CD4-positive, alpha-beta T cell treated with Interleukin-15 for 1 hour (primary cell): ENCODE measurements at regions not wholly inside any gene's neighbourhood (a gene's known extent, or its start where the extent isn't known, plus 50 kb on each side); places are given as distances from the start of the nearest gene placed in this dataset.

Experiments
- DNase-seq: peaks from one replicate; pipeline ENCODE4 v3.0.0-alpha.2; 2020

GRCh38 chr12:93944911-93945310 is 203.5 kb upstream of the PLXNC1 start:
- DNase-seq, result no peak

- DNase-seq, result no peak
Observed at GRCh38 chr12:93946542-93947150, 201.7 kb upstream of the PLXNC1 start.

GRCh38 chr12:93947486-93947885 is 200.9 kb upstream of the PLXNC1 start:
- no peak for DNase-seq

- DNase-seq, result no peak
Observed at GRCh38 chr12:93950311-93950710, 198.1 kb upstream of the PLXNC1 start.

- no peak for DNase-seq
Observed at GRCh38 chr12:93954166-93955112, 193.9 kb upstream of the PLXNC1 start.

GRCh38 chr12:93956551-93956950 is 191.8 kb upstream of the PLXNC1 start:
- no peak for DNase-seq

GRCh38 chr12:93957168-93957567 is 191.2 kb upstream of the PLXNC1 start:
- no peak for DNase-seq

- DNase-seq, result no peak
Observed at GRCh38 chr12:93957870-93958269, 190.5 kb upstream of the PLXNC1 start.

GRCh38 chr12:93959657-93960056 is 188.7 kb upstream of the PLXNC1 start:
- no peak for DNase-seq

GRCh38 chr12:93960521-93960920 is 187.9 kb upstream of the PLXNC1 start:
- no peak for DNase-seq

- DNase-seq, result no peak
Observed at GRCh38 chr12:93962336-93962735, 186.0 kb upstream of the PLXNC1 start.

- no peak for DNase-seq
Observed at GRCh38 chr12:93964936-93965335, 183.4 kb upstream of the PLXNC1 start.

GRCh38 chr12:93966516-93967133 is 181.8 kb upstream of the PLXNC1 start:
- no peak for DNase-seq

- DNase-seq, result no peak
Observed at GRCh38 chr12:93967454-93967853, 180.9 kb upstream of the PLXNC1 start.

GRCh38 chr12:93968536-93969285 is 179.7 kb upstream of the PLXNC1 start:
- no peak for DNase-seq

GRCh38 chr12:93970900-93971688 is 177.3 kb upstream of the PLXNC1 start:
- no peak for DNase-seq

- no peak for DNase-seq
Observed at GRCh38 chr12:93972411-93973208, 175.8 kb upstream of the PLXNC1 start.

GRCh38 chr12:93974252-93974651 is 174.1 kb upstream of the PLXNC1 start:
- DNase-seq, result no peak

- DNase-seq, result no peak
Observed at GRCh38 chr12:93976024-93976423, 172.4 kb upstream of the PLXNC1 start.

GRCh38 chr12:93977081-93977480 is 171.3 kb upstream of the PLXNC1 start:
- DNase-seq, result no peak

- DNase-seq, result no peak
Observed at GRCh38 chr12:93978553-93978952, 169.8 kb upstream of the PLXNC1 start.
